ENCODE measurements at regions not wholly inside any gene's neighbourhood (a gene's known extent, or its start where the extent isn't known, plus 50 kb on each side); places are given as distances from the start of the nearest gene placed in this dataset.
"Not testable (repeated sequence)": the region's sequence is repeated elsewhere in the genome, so short reads cannot be mapped to it uniquely, and the experiment has no call there.

DNA sequence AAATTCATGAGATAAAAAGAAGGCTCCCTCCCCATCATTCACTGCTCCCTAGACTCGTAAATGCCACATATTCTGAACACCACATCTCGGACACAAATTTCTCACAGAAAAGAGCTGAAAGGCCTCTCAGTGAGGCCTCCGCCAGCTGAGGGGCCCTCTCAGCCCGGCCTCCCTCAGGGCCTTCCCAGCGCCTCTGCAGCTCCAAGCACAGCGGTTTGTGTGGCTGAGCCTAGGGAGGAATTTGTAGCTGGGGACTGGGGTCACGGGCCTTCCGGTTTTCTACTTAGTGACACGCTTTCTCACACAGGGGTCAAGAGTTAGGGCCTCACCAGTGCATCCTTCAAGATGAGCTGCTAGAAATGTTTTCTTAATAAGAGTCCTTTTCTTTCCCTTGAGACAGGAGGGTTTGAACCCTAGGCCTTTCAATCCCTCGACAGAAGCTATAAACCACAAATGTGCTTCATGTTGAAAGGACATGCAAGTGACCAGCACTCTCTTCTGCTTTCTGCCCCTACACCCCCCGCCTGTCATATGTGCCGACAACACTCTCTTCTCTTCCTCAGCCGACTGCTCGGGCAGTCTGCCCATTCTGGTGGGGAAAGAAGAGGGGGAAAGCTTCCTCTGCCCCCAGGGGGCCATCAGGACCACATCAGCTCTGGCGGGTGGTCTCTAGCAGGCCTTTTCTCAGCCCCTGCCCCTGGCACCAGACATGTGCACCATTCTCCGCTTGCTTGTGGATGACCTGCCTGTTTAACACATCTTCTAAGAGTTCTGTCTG, 104.9 kb downstream of the CHIC2 start:
- DNase-seq, result no peak

DNA sequence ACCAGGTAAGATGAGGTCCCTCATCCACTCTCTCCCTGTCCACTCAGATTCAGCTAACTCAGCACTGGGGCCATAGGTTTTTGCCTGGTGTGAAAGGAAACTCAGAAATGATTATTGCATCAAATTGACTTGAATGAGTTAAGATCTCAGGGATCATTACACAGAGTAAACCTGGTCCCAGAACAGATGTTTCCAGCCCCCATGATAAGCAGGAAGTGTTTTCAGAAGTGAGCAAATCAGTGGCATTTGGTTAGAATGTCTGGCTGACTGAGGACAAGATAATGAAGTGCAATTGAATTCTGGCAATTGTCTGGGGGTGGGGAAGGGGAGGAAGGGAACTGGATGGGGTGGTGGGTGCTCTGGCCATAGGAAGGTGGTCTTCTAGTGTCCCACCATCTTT, 108.0 kb downstream of the CHIC2 start:
- DNase-seq, result no peak

DNA sequence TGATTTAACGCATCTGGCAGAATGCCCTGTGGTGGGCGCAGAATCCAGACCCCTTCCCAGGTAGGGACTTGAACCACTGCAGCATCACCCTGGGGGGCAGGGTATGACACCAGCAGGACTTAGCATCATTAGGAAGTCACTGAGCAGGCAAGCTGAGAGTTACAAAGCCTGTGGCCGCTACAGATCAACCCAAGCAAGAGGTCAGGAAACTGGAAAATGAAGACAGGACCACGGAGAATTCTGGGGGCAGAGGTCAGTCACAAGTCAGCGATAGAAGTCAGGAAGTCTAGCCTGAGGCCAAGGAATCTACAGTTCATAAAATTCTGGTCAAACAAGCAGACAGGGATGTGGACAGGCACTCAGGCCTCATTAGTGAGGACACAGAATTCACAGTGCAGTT, 108.4 kb downstream of the CHIC2 start:
- no peak for DNase-seq

DNA sequence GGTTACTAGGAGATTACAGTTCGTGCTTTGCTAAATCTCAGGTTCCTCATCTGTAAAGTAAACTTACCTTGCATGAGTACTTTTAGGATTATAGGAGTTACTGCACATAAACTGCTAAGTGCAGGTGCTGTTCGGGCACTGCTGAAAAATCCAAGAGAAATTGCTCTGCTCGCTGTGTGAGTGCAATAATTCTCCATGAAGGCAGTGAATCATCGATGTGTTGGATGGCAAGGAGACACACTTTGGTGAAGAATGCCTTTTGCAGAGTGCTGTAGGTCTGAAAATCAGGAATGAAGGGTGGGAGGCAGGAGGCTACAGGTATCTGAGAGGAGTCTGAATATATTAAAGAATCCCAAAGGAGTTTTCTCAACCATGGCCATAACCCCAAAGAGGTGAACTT, 113.0 kb downstream of the CHIC2 start:
- DNase-seq, result no peak

DNA sequence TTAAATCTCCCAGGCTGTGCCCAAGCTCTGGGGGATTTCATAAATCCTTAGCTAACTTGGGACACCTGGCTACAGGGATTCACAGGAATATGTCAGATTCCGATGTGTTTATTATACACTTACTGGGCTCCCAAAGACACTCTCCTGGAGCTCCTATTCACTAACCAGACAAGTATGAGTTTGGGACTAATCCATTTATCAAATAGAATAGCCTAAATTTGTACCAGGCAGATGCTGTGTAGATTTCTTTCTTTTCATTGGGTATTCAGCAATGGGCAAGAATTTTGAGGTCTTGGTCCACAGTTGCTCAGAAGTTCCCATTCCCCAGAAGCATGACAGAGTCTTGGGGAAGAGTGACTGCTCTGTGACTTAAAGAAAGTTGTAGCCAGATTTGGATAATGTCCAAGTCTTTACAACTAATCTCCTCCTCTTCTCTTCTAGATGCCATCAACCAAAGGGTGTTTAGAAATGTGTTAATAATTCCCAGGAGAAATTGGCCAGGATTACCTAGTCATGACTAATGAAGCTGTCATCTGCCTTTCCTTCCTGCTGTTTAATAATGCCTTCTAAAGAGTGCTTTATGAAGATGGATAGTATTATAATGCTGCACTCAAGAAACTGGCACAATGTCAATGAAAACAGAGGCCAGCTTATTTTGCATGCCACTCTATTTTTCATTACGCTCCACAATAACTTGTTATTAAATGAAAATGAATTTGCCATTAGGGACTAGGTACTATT, 120.9 kb downstream of the CHIC2 start:
- no peak for DNase-seq

DNA sequence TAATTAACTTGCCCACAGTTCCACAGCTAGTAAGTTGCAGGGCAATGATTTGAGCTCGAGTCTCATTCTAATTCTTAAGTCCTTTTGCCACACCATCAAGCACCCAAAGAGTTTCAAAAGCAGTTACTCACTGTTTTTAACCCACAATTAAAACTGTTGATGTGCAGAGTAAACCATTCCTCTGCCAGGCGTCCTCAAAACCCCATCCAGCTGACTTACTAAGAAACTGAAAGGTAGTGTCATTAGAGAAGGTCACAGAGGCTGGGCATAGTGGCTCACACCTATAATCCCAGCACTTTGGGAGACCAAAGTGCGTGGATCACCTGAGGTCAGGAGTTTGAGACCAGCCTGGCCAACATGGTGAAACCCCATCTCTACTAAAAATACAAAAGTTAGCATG, 121.7 kb downstream of the CHIC2 start:
- no peak for DNase-seq

DNA sequence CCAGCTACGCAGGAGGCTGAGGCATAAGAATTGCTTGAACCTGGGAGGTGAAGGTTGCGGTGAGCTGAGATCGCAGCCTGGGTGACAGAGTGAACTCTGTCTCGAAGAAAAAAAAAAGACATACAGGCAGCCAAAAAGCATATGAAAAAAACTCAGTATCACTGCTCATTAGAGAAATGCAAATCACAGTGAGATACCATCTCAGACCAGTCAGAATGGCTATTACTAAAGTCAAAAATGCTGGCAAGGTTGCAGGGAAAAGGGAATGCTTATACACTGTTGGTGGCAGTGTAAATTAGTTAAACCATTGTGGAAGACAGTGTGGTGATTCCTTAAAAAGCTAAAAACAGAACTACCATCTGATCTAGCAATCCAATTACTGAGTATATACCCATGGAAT, 123.1 kb downstream of the CHIC2 start:
- no peak for DNase-seq

DNA sequence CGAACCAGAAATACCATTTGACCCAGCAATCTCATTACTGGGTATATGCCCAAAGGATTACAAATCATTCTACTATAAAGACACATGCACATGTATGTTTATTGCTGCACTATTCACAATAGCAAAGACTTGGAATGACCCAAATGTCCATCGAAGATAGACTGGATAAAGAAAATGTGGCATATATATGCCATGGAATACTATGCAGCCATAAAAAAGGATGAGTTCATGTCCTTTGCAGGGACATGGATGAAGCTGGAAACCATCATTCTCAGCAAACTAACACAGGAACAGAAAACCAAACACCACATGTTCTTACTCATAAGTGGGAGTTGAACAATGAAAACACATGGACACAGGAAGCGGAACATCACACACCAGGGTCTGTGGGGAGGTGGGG, 124.5 kb downstream of the CHIC2 start:
- not testable (repeated sequence) for DNase-seq

DNA sequence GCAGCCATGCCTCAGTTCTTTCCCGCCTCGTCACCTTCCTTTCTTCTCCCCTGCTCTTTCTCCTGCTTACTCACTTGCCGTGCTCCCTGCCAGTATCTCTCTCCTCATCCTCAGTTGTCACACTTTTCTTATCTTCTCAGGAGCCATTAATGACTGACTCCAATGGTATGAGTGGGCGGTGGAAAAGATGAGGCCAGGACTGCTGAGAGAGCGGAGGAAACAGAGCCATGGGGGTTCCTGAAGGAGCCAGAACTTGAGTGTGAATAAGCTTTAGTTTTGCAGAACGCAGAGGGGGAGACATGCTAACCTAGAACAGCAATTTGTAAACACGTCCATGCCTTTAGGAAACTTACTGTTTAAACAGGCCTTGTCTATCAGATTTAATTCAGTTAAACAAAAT, 126.5 kb downstream of the CHIC2 start:
- DNase-seq, result no peak

DNA sequence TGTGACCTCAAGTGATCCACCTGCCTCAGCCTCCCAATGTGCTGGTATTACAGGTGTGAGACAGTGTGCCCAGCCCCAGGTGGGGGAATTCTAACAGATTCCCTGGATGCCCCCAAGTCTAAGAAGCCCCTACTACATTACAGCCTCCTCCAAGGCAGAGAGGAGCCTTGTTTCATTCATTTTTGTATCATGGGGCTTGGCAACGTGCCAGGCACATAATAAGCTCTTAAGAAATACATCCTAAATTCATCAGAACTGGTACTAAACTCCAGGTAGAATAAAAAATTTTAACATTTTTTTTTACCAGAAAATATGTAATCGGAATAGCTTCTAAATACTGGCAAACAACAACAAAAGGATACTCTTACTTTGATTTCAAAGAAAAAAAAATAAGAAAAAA, 127.1 kb downstream of the CHIC2 start:
- DNase-seq, result no peak

DNA sequence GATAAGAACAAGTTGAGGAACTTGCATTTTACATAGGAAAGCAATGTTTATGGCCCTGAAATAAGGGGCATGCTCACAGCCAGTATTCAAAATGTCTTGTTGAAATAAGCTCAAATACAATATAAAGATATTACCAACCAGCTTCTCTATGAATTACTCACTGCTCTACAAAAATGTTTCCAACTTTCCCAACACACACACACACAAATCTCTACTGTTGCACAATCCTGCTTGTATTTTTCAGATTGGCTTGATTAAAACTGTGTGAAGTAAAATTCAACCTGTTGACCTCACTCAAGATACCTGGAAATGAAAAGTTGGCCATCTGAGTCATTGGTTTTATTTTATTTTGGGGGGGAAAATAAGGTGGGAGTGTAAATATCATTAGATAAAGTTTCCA, 128.6 kb downstream of the CHIC2 start:
- DNase-seq, result no peak

DNA sequence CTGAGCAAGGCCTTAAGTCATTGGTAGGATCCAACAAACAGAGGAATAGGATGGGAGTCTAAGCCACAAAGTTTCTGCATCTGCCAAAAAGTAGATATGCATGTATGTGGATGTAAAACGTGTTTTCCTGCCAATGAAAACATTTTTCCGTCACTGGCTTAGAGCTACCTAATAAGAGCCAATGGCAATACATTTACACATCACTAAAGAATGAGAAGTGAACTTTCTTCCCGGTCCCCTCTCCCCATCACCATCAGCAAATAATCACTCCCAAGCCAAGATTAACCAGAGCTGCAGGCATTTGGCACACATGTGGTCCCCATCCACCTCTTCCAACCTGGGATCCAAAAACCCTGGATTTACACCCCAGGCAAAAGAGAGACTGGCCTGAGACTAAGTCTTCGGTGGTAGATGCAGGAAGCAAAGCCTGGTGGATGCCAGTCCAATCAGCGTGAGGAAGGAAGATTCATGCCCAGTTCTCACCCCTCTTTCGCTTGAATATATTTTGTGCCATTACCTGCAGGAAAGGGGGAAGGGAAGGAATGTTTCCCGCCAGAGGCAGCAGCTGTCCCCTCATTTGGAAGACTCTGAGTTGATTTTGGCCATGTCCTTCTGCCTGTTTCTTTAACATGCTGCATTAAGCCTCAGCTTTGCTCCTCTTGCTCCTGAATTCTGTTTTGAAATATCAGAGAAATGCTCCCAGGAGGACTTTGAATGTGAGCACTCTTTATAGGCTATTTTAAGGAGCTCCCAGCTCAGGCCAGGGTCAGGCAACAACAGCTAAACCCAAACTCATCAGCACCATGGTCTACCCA, 131.4 kb downstream of the CHIC2 start:
- no peak for DNase-seq

DNA sequence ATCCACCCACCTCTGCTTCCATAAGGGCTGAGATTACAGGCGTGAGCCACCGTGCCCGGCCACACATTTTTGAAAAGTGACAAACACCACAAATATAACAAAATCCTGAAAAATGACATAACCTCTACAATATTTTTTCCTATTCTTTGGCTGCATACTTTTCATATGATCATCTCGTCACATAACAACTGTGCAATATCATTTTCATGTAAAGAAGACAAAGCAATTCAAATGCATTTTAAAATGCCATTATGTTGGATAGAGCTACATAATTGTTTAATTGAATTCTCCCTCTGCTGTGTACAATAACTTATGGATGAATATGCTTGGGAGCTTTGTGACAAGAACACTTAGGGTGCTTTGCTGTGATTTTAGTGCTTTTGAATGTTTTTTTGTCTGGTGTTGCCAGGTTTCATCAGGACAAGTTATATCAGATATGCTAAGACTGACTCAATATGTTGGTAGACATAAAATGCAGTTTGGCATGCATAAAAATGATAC, 132.9 kb downstream of the CHIC2 start:
- DNase-seq, result no peak

DNA sequence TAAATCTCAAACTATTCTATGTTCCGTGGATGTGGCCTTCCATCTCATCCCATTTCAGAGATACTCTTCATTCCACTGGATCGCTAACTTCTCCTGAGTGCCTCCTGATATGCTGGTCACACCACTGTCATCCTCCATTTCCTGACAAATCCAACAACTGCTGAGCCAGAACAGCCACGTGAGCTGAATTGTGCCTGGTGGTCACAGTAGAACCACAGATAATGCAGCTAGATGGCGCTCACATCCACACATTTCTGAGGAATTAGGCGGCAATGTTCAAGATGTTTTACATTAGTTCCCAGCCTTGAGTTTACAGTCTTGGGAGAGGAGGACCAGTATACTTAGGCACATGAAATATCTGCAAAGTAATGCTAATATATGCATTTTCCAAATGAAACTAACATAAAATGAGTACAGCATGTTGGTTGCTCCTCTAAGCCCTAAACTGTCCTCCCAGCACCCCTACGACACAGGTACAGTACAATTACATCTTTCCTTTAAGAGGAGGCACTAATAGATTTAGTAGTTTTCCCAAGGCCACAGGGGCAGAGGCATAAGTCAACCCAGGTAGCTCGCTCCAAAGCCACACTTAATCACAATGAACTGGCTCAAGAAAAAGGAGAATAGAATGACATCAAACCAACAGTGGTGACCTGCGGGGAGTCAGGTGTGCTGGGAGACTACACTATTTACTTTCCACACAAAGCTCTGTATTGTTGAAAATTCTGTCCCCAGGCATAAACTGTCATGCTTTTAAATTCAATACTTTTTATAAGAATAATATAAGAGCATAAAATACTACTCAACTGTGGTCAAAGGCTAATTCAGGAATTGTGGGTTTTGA, 134.2 kb downstream of the CHIC2 start:
- DNase-seq, result peak; percentile 51 to 60

DNA sequence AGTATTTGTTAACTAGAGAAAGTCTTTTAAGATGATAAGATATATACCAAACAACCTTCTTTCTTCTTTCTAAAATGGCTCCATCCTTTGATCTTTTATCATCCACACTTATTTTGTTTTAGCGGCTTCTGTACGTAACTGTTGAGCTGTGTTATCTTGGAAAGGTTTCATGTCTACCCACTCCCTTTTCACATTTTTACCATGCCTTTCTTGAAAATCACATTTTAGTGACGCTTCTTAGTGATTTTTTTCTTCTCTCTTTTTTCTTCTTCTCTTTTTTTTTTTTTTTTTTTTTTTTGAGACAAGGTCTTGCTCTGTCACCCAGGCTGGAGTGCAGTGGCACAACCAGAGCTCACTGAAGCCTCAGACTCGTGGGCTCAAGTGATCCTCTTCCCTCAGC, 135.1 kb downstream of the CHIC2 start:
- no peak for DNase-seq

DNA sequence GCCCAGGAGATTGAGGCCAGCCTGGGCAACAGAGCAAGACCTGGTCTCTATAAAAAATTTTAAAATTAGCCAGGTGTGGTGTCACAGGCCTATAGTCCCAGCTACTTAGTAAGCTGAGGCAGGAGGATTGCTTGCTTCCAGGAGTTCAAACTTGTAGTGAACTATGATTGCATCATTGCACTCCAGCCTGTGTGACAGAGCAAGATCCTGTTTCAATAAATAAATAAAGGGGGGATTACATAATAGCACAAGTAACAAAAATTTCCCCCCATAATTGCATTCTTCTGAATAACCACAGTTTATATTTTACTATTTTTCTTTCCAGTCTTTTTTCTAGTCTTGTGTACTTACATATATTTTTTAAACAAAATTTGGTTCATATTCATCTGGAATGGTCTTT, 135.6 kb downstream of the CHIC2 start:
- no peak for DNase-seq

DNA sequence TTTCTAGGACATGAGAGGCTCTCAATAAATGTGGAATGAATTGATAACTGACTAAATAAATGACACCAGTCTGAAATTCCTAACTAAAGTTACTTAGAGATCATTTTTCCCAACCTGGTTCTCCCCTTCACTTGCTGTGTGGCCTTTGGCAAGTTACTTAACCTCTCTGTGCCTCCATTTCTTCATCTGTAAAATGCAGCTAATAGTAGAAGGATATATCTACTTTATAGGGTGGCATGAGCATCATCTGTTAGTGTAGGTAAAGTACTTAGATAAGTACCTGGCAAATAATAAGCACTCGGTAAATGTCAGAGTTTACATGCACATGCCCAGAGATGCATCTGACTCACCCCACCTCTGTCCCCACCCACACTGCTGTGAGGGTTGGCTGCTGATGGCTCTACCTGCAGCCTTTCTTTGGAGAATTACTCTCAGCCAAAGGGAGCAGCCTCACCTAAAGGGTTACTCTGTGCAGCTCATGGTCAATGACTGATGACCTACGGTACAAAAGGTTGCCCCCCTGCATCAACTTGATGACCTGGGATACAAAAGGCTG, 139.3 kb downstream of the CHIC2 start:
- DNase-seq, result no peak

DNA sequence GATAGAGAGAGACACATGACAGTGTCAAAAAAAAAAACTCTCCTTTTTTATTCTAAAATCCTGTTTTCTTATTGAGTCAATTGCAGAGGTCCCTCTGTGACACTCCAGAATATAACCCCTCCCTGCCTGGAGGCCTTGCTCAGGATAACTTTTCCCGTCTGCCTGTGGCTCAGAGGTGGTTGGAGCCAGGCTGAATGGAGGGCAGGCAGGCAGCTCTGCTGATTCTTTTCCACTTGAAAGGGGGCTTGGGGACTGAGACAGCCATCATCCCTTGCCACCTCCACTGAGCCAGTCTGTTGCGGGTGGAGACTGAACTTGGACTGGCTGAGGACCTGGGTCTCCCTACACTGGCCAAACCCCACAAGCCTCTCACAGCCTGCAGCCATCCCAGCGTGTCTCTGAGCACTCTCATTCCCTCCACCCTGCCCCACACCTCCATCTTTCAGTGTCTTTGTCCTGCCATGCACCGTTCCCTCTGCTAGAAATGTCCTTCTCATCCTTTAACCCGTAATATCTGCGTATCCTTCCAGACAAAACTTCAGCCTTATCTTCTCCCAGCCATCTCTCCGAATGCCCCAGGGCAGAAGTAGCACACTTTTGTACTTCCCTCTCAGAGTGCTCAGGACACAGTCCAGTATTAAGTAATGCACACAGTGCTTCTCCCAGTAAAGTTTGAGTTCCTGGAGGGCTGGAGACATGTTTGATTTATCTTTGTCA, 139.9 kb downstream of the CHIC2 start:
- DNase-seq, result no peak

DNA sequence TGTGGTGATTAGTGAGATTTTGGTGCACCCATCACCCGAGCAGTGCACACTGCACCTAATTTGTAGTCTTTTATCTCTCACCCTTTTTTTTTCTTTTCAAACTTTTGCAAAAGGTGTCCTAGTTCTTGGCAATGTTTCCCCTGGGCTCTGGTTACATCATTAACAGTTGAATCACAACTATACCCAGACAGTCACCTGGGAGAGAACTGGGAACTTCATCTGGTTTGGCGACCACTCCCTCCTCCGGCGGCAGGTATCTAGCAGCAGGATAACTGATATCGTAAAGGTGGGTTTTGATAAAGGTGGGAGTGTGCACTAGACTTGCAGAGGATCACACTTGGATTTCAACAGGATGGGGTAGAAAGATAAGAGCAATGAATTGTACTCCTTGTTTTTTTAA, 140.5 kb downstream of the CHIC2 start:
- no peak for DNase-seq

DNA sequence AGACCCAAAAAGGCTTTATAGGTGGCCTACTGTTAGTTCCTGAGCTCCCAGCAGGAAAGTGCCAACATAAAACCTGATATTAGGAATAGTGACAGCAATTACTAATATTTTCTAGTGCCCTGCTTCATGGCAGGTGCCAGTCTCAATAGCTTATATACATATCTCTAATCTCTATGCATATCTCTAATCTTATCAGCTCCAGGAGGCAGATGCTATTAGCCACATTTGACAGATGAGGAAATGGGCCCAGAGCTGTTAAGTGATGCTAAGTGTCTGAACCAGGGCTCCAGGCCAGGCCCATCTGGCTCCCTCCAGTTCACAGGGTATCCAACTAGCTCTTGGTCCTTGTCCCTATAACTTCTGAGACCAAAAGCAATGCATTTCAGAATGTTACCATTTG, 142.5 kb downstream of the CHIC2 start:
- no peak for DNase-seq

DNA sequence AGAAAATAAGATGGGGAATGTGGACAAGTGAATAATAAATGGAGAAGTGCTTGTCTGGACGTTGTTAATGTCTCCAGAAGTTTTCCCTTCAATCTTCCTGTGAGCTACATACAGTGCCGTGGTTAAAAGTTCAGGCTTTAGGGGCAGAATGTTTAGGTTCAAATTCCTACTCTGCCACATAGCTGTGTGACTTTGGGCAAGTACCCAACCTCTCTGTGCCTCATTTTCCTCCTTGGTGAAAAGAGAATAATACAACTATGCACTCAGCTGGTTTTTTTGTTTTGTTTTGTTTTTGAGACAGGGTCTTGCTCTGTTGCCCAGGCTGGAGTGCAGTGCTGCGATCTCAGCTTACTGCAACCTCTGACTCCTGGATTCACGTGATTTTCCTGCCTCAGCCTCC, 143.5 kb downstream of the CHIC2 start:
- no peak for DNase-seq

DNA sequence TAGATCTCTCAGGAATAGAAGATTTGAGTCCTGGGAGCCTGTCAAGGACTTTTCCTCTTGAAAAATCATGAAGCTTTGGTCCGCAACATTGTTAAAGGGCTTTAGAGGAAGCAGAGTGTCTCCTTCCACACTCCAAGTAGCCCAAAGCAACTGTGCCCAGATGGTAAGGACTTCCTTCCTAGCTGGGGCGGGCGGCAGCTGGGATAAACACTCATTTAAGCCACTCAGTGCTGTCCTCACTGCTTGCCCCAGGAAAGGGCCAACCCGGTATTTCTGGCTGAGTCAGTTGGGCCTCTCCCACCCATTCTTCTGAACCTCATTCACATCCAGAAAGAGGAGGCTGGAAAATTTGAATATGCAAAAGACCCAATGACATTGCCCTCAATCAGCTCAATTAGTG, 144.3 kb downstream of the CHIC2 start:
- no peak for DNase-seq
